HG02885 (cell line): ENCODE measurements at regions not wholly inside any gene's neighbourhood (a gene's known extent, or its start where the extent isn't known, plus 50 kb on each side); places are given as distances from the start of the nearest gene placed in this dataset.
A peak's percentile ranks its signal among the peaks of the same experiment; 100 is the strongest.

Experiments used
- ATAC-seq: cut with Tn5 transposase; IDR thresholded peaks from one replicate; pipeline ENCODE4 v1.9.1; 2021; ENCODE audit warnings: mild to moderate bottlenecking; ENCODE audit not compliant: unreplicated experiment, poor library complexity

- no peak for ATAC-seq
Measured at GRCh38 chr12:58787021-58787760, 133.1 kb downstream of the LRIG3 start.

- ATAC-seq, result no peak
Measured at GRCh38 chr12:58794859-58795258, 125.4 kb downstream of the LRIG3 start.

- ATAC-seq, result no peak
Measured at GRCh38 chr12:58795825-58796224, 124.5 kb downstream of the LRIG3 start.

GRCh38 chr12:58801986-58802385, 118.3 kb downstream of the LRIG3 start:
- no peak for ATAC-seq

GRCh38 chr12:58803908-58804307, 116.4 kb downstream of the LRIG3 start:
- ATAC-seq, result no peak

GRCh38 chr12:58804749-58805148, 115.6 kb downstream of the LRIG3 start:
- ATAC-seq, result peak; percentile 88

- no peak for ATAC-seq
Measured at GRCh38 chr12:58809064-58809607, 111.2 kb downstream of the LRIG3 start.

GRCh38 chr12:58811346-58811745, 109.0 kb downstream of the LRIG3 start:
- no peak for ATAC-seq

- ATAC-seq, result no peak
Measured at GRCh38 chr12:58812214-58812613, 108.1 kb downstream of the LRIG3 start.

GRCh38 chr12:58814036-58814435, 106.3 kb downstream of the LRIG3 start:
- ATAC-seq, result no peak

- ATAC-seq, result no peak
Measured at GRCh38 chr12:58815235-58815634, 105.1 kb downstream of the LRIG3 start.

GRCh38 chr12:58818546-58818945, 101.8 kb downstream of the LRIG3 start:
- ATAC-seq, result no peak

- no peak for ATAC-seq
Measured at GRCh38 chr12:58819345-58819744, 101.0 kb downstream of the LRIG3 start.

GRCh38 chr12:58819985-58820384, 100.3 kb downstream of the LRIG3 start:
- no peak for ATAC-seq
